ENCODE measurements at regions not wholly inside any gene's neighbourhood (a gene's known extent, or its start where the extent isn't known, plus 50 kb on each side); places are given as distances from the start of the nearest gene placed in this dataset.
"Not testable (repeated sequence)": the region's sequence is repeated elsewhere in the genome, so short reads cannot be mapped to it uniquely, and the experiment has no call there.

DNA sequence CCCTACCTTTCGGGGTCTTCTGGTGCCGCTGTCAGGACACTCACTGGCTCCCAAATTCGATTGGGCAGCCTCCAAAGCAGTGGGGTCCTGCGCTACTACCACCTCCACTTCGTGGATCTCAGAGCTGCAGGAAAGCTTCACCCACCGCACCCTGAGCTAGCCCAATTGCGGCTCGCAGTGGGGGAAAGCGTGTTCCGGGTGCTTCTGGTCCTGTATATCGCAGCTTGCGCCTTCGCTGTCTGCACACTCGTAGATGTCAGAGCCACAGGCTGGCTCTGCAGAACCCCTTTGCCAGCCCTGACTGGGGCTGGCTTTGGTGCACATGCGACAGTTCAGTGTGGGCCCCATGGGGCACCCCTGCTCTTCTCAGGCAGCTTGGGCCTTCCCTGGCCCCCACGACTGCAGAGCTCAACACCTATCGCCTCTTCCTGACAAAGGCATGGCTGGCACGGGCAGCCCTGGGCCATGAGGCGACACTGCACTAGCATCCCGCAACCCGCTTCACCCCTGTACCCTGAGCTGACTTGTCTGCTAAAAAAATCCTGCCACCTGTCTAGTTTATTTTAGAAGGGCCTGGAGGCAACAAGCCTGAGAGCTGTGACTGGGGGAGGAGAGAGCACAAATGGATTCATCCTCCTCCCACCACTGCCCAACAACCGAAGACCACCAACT lies 78.7 kb upstream of the ABI1 start:
- no TSS peak for BruUV-seq (replicated peaks)

DNA sequence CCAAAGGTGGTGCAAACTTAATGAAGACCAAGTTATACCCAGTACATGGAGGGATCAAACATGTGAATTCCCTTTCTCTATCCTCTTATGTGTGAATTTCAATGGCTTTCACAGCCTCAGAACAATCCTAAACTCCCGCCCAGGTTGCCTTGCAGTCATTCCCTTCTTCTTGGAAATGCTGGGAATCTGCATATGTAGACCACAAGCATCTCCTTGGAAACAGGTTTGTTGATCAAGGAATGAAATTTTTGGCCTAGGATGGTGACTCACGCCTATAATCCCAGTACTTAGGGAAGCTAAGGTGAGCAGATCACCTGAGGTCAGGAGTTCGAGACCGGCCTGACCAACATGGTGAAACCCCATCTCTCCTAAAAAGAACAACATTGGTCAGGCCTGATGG lies 77.8 kb upstream of the ABI1 start:
- H3K4me1 ChIP-seq (ENCODE audit: insufficient read depth, low read length): no peaks in the 10 kb centered on the region
- POLR2A ChIA-PET (ENCODE audit: unreplicated experiment): no interaction called here
- TF ChIP-seq EZH2 (IDR thresholded peaks at IDR 0.05; ENCODE audit: low read length, unreplicated experiment) (no peak), EZH2phosphoT487 (IDR thresholded peaks at IDR 0.05; ENCODE audit: borderline replicate concordance, low read length) (no peak)
- TF ChIP-seq, protein P1, sequence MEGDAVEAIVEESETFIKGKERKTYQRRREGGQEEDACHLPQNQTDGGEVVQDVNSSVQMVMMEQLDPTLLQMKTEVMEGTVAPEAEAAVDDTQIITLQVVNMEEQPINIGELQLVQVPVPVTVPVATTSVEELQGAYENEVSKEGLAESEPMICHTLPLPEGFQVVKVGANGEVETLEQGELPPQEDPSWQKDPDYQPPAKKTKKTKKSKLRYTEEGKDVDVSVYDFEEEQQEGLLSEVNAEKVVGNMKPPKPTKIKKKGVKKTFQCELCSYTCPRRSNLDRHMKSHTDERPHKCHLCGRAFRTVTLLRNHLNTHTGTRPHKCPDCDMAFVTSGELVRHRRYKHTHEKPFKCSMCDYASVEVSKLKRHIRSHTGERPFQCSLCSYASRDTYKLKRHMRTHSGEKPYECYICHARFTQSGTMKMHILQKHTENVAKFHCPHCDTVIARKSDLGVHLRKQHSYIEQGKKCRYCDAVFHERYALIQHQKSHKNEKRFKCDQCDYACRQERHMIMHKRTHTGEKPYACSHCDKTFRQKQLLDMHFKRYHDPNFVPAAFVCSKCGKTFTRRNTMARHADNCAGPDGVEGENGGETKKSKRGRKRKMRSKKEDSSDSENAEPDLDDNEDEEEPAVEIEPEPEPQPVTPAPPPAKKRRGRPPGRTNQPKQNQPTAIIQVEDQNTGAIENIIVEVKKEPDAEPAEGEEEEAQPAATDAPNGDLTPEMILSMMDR (conservative IDR thresholded peaks at IDR 0.05; ENCODE audit: low read depth, low read length): no peak
- ATAC-seq (no peak), DNase-seq (no peak)
- intact Hi-C loops (cut with micrococcal nuclease): no loop called here
- H2AFZ ChIP-seq (ENCODE audit: low read length): no peak overlapping the region
- no peak overlapping the region for H3K27ac ChIP-seq (ENCODE audit: low read length)
- H3K36me3 ChIP-seq (ENCODE audit: low read depth, low read length): no peaks in the 10 kb centered on the region
- H3K9me3 ChIP-seq (ENCODE audit: low read length): no peaks in the 10 kb centered on the region
- H3K4me3 ChIP-seq (ENCODE audit: low read length): no peak overlapping the region
- H3F3A ChIP-seq (ENCODE audit: low read length, unreplicated experiment): no peaks in the 10 kb centered on the region
- CTCF ChIA-PET: no interaction called here
- H3K79me2 ChIP-seq (ENCODE audit: low read length): no peaks in the 10 kb centered on the region
- H3K9me2 ChIP-seq (replicated peaks; ENCODE audit: low read length): no peaks in the 10 kb centered on the region
- H3K4me2 ChIP-seq (ENCODE audit: low read length): no peak overlapping the region
- H3K27me3 ChIP-seq (ENCODE audit: low read length): no peaks in the 10 kb centered on the region
- no TSS peak for BruUV-seq (replicated peaks)
- H3K9ac ChIP-seq (ENCODE audit: low read length): no peak overlapping the region
- no peaks in the 10 kb centered on the region for H4K20me1 ChIP-seq (ENCODE audit: low read length)

More for the DNA sequence above, 78.7 kb upstream of the ABI1 start:
- intact Hi-C loops (cut with micrococcal nuclease): no loop called here
- no peaks in the 10 kb centered on the region for H3K9me2 ChIP-seq (replicated peaks; ENCODE audit: low read length)
- H3K27ac ChIP-seq (ENCODE audit: low read length): no peak overlapping the region
- H3K9me3 ChIP-seq (ENCODE audit: low read length): no peaks in the 10 kb centered on the region
- no peaks in the 10 kb centered on the region for H3K4me1 ChIP-seq (ENCODE audit: insufficient read depth, low read length)
- H3F3A ChIP-seq (ENCODE audit: low read length, unreplicated experiment): no peaks in the 10 kb centered on the region
- no peaks in the 10 kb centered on the region for H3K79me2 ChIP-seq (ENCODE audit: low read length)
- no peaks in the 10 kb centered on the region for H3K27me3 ChIP-seq (ENCODE audit: low read length)
- TF ChIP-seq, protein P1 (conservative IDR thresholded peaks at IDR 0.05; ENCODE audit: low read depth, low read length): no peak
- TF ChIP-seq EZH2 (IDR thresholded peaks at IDR 0.05; ENCODE audit: low read length, unreplicated experiment) (no peak), EZH2phosphoT487 (IDR thresholded peaks at IDR 0.05; ENCODE audit: borderline replicate concordance, low read length) (no peak)
- H3K36me3 ChIP-seq (ENCODE audit: low read depth, low read length): no peaks in the 10 kb centered on the region
- POLR2A ChIA-PET (ENCODE audit: unreplicated experiment): no interaction called here
- no peaks in the 10 kb centered on the region for H4K20me1 ChIP-seq (ENCODE audit: low read length)
- ATAC-seq: no peak
- no peak overlapping the region for H3K4me2 ChIP-seq (ENCODE audit: low read length)
- no peak overlapping the region for H3K4me3 ChIP-seq (ENCODE audit: low read length)
- no peak for DNase-seq
- H2AFZ ChIP-seq (ENCODE audit: low read length): no peak overlapping the region
- H3K9ac ChIP-seq (ENCODE audit: low read length): no peak overlapping the region
- CTCF ChIA-PET: no interaction called here

DNA sequence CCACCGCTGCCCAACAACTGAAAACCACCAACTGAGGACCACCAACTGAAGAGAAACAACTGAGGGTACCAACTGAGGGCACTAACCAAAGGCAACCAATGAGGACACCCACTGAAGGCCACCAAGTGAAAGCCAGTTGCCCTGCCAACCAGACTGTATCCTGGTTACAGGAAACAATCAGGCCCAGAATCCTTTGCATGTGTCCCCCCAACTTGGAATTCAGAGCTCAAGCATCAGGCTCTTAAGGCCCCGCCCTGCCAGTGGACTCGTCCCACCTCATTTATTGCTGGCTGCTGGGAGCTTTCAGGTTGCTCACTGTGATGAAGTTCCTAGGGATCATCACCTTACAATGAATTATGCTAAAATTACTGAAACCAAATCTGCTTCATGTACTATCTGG lies 76.6 kb upstream of the ABI1 start:
- no peaks in the 10 kb centered on the region for H3K9me2 ChIP-seq (replicated peaks; ENCODE audit: low read length)
- H3K36me3 ChIP-seq (ENCODE audit: low read depth, low read length): no peaks in the 10 kb centered on the region
- POLR2A ChIA-PET (ENCODE audit: unreplicated experiment): no interaction called here
- CTCF ChIA-PET: no interaction called here
- intact Hi-C loops (cut with micrococcal nuclease): no loop called here
- no TSS peak for BruUV-seq (replicated peaks)
- H3F3A ChIP-seq (ENCODE audit: low read length, unreplicated experiment): no peaks in the 10 kb centered on the region
- ATAC-seq (no peak), DNase-seq (no peak)
- no peaks in the 10 kb centered on the region for H3K9me3 ChIP-seq (ENCODE audit: low read length)
- H3K27ac ChIP-seq (ENCODE audit: low read length): no peak overlapping the region
- no peak overlapping the region for H3K4me3 ChIP-seq (ENCODE audit: low read length)
- TF ChIP-seq EZH2 (IDR thresholded peaks at IDR 0.05; ENCODE audit: low read length, unreplicated experiment) (no peak), EZH2phosphoT487 (IDR thresholded peaks at IDR 0.05; ENCODE audit: borderline replicate concordance, low read length) (no peak)
- TF ChIP-seq, protein P1 (conservative IDR thresholded peaks at IDR 0.05; ENCODE audit: low read depth, low read length): no peak
- no peaks in the 10 kb centered on the region for H3K79me2 ChIP-seq (ENCODE audit: low read length)
- no peak overlapping the region for H3K4me2 ChIP-seq (ENCODE audit: low read length)
- no peaks in the 10 kb centered on the region for H3K4me1 ChIP-seq (ENCODE audit: insufficient read depth, low read length)
- no peaks in the 10 kb centered on the region for H3K27me3 ChIP-seq (ENCODE audit: low read length)
- H3K9ac ChIP-seq (ENCODE audit: low read length): no peak overlapping the region
- H2AFZ ChIP-seq (ENCODE audit: low read length): no peak overlapping the region
- no peaks in the 10 kb centered on the region for H4K20me1 ChIP-seq (ENCODE audit: low read length)

DNA sequence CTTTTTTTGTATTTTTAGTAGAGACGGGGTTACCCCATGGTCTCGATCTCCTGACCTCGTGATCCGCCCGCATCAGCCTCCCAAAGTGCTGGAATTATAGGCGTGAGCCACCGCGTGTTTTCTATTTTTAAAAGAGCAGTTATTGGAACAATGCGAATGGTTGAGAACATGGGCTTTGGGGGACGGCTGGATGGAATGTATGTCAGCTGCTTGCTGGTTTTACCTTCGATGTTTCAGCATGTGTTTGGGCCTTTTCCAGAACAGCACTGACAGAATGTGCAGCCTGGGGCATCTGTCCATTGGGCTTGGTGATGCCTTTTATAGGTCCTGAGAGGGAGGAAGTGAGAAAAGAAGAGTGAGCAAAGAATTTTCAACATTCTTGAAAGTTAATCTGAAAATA lies 73.4 kb upstream of the ABI1 start:
- H3K9ac ChIP-seq (ENCODE audit: low read length); ATAC-seq; H3K4me1 ChIP-seq (ENCODE audit: insufficient read depth, low read length); H3K36me3 ChIP-seq (ENCODE audit: low read depth, low read length); H3K27me3 ChIP-seq (ENCODE audit: low read length); DNase-seq; H3K9me2 ChIP-seq (replicated peaks; ENCODE audit: low read length); H3K4me3 ChIP-seq (ENCODE audit: low read length); POLR2A ChIA-PET (ENCODE audit: unreplicated experiment); H2AFZ ChIP-seq (ENCODE audit: low read length); H3F3A ChIP-seq (ENCODE audit: low read length, unreplicated experiment); CTCF ChIA-PET; H3K4me2 ChIP-seq (ENCODE audit: low read length); H3K79me2 ChIP-seq (ENCODE audit: low read length); intact Hi-C loops (cut with micrococcal nuclease); H3K27ac ChIP-seq (ENCODE audit: low read length); BruUV-seq (replicated peaks); H3K9me3 ChIP-seq (ENCODE audit: low read length); H4K20me1 ChIP-seq (ENCODE audit: low read length): not testable (repeated sequence)

Data from PC-3 (cell line).